Activated T-helper 1 cell treated with anti-CD3 and anti-CD28 coated beads, Interleukin-12 subunit alpha, Interleukin-12 subunit beta, Interleukin-2, Interleukin-4 antibody, amounts not matched to agents 30 ng/mL and 10 ng/mL and 1 ng/mL, durations not matched to agents 14 hours and 24 hours and 36 hours (primary cell): ENCODE measurements at regions not wholly inside any gene's neighbourhood (a gene's known extent, or its start where the extent isn't known, plus 50 kb on each side); places are given as distances from the start of the nearest gene placed in this dataset.

Experiments used
- DNase-seq: peaks from one replicate; pipeline ENCODE4 v3.0.0; 2021; ENCODE audit warnings: low spot score
- H3K27ac Mint-ChIP-seq: one replicate; pipeline ENCODE4 v1.8.0; 2021; ENCODE audit warnings: mild to moderate bottlenecking, mixed read lengths
- H3K27me3 Mint-ChIP-seq: one replicate; pipeline ENCODE4 v1.8.0; 2022; ENCODE audit warnings: mild to moderate bottlenecking, moderate library complexity, mixed read lengths; ENCODE audit not compliant: insufficient read depth
- H3K36me3 Mint-ChIP-seq: one replicate; pipeline ENCODE4 v1.8.0; 2021; ENCODE audit warnings: low read depth, mixed read lengths
- H3K4me1 Mint-ChIP-seq: one replicate; pipeline ENCODE4 v1.8.0; 2021; ENCODE audit warnings: low read depth, mixed read lengths
- H3K4me3 Mint-ChIP-seq: one replicate; pipeline ENCODE4 v1.8.0; 2021; ENCODE audit warnings: mild to moderate bottlenecking, moderate library complexity, mixed read lengths
- H3K9me3 Mint-ChIP-seq: one replicate; pipeline ENCODE4 v1.8.0; 2021; ENCODE audit warnings: mixed read lengths
- intact Hi-C: fragments of 100-400 bp; cut with micrococcal nuclease; formaldehyde crosslinking; loops from one replicate; pipeline ENCODE4 v1.15.1; 2024

DNA sequence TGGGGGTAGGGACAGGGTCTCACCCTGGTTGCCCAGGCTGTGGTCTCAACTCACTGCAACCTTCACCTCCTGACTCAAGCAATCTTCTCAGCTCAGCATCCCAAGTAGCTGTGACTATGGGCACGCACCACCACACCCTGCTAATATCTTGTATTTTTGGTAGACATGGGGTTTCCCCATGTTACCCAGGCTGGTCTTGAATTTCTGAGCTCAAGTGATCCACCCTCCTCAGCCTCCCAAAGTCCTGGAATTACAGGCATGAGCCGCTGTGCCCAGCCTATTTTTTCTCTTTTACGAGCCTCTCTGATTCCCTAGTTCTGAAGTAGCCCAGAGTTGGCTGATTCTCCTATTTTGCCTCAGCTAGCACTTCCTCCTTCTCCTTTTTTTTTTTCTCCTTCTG is 83.6 kb downstream of the ZNF280B start:
- DNase-seq: no peak
- peaks cover 18% of the 10 kb centered on the region for H3K27me3 Mint-ChIP-seq
- no peak overlapping the region for H3K27ac Mint-ChIP-seq
- no peaks in the 10 kb centered on the region for H3K36me3 Mint-ChIP-seq
- H3K4me1 Mint-ChIP-seq: no peaks in the 10 kb centered on the region
- no peak overlapping the region for H3K4me3 Mint-ChIP-seq
- intact Hi-C loops: loop anchor here (5.0 kb wide), 1 partner anchor 68 kb away; no protein-coding TSS in a partner anchor
- H3K9me3 Mint-ChIP-seq: no peaks in the 10 kb centered on the region

GRCh38 chr22:22425356-22425755 is 83.2 kb downstream of the ZNF280B start:
- Mint-ChIP-seq H3K36me3 (no peaks in the 10 kb centered on the region), H3K4me3 (no peak overlapping the region), H3K4me1 (no peaks in the 10 kb centered on the region), H3K27ac (no peak overlapping the region), H3K27me3 (peaks cover 15% of the 10 kb centered on the region), H3K9me3 (no peaks in the 10 kb centered on the region)
- intact Hi-C loops: no loop called here
- DNase-seq: no peak

GRCh38 chr22:22425783-22426624 is 82.5 kb downstream of the ZNF280B start:
- peaks cover 15% of the 10 kb centered on the region for H3K27me3 Mint-ChIP-seq
- DNase-seq: no peak
- intact Hi-C loops: no loop called here
- H3K4me3 Mint-ChIP-seq: no peak overlapping the region
- no peak overlapping the region for H3K27ac Mint-ChIP-seq
- H3K36me3 Mint-ChIP-seq: no peaks in the 10 kb centered on the region
- no peaks in the 10 kb centered on the region for H3K9me3 Mint-ChIP-seq
- no peaks in the 10 kb centered on the region for H3K4me1 Mint-ChIP-seq

DNA sequence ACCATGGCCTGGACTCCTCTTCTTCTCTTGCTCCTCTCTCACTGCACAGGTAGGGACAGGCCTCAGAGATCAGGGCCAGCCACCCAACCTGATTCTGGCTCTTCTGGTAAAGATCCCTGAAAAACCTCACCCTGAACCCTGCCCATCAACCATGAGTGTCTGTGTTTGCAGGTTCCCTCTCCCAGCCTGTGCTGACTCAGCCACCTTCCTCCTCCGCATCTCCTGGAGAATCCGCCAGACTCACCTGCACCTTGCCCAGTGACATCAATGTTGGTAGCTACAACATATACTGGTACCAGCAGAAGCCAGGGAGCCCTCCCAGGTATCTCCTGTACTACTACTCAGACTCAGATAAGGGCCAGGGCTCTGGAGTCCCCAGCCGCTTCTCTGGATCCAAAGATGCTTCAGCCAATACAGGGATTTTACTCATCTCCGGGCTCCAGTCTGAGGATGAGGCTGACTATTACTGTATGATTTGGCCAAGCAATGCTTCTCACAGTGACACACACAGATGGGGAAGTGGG is 80.9 kb downstream of the ZNF280B start:
- Mint-ChIP-seq H3K9me3 (no peaks in the 10 kb centered on the region), H3K36me3 (no peaks in the 10 kb centered on the region), H3K27ac (no peak overlapping the region), H3K4me1 (no peaks in the 10 kb centered on the region), H3K27me3 (peaks cover 15% of the 10 kb centered on the region), H3K4me3 (no peak overlapping the region)
- DNase-seq: no peak
- intact Hi-C loops: no loop called here

- no peaks in the 10 kb centered on the region for H3K9me3 Mint-ChIP-seq
- H3K4me3 Mint-ChIP-seq: no peak overlapping the region
- no peak for DNase-seq
- no peak overlapping the region for H3K27ac Mint-ChIP-seq
- H3K4me1 Mint-ChIP-seq: no peaks in the 10 kb centered on the region
- no peaks in the 10 kb centered on the region for H3K36me3 Mint-ChIP-seq
- peaks cover 20% of the 10 kb centered on the region for H3K27me3 Mint-ChIP-seq
- intact Hi-C loops: no loop called here
Measured at GRCh38 chr22:22428222-22429098, 80.1 kb downstream of the ZNF280B start.

DNA sequence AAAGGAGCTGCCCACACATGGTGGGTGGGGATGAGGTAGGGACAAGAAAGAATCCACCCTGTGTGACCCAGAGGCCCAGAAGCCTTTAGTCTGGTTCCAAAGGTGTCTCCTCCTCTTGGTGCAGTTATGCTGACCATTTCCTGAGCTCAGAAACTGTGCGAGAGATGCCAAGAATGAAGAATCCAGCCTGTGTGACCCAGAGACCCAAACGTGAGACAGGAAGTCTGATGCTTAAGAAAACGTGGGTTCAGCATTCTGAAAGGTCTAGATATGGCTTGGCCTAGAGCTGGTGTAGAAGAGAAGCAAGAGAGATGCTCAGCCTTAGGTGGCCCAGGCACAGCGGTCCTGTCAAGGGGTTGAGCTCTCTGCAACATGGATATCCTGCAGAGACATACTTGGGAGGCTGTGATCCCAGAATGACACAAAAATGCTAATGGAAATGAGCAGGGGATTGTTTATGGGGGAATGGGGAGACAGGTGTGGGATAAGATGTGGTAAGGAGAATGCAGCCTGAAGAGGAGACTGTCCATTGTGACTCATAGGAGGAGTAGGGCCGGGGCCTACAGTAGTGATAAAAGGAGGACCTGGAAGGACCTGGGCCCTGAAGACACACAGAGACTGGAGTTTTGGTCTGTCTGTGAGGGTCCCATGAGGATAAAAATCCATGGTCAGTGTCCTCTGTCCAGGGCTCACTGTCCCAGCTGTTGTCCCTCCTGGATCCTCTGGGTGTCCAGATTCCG is 79.0 kb downstream of the ZNF280B start:
- Mint-ChIP-seq H3K36me3 (no peaks in the 10 kb centered on the region), H3K27me3 (peaks cover 25% of the 10 kb centered on the region), H3K4me1 (no peaks in the 10 kb centered on the region), H3K4me3 (no peak overlapping the region), H3K27ac (no peak overlapping the region), H3K9me3 (no peaks in the 10 kb centered on the region)
- intact Hi-C loops: no loop called here
- DNase-seq: no peak

GRCh38 chr22:22430111-22430820 is 78.3 kb downstream of the ZNF280B start:
- Mint-ChIP-seq H3K27me3 (peaks cover 24% of the 10 kb centered on the region), H3K4me1 (no peaks in the 10 kb centered on the region), H3K27ac (no peak overlapping the region), H3K9me3 (no peaks in the 10 kb centered on the region), H3K36me3 (no peaks in the 10 kb centered on the region), H3K4me3 (no peak overlapping the region)
- intact Hi-C loops: no loop called here
- no peak for DNase-seq

DNA sequence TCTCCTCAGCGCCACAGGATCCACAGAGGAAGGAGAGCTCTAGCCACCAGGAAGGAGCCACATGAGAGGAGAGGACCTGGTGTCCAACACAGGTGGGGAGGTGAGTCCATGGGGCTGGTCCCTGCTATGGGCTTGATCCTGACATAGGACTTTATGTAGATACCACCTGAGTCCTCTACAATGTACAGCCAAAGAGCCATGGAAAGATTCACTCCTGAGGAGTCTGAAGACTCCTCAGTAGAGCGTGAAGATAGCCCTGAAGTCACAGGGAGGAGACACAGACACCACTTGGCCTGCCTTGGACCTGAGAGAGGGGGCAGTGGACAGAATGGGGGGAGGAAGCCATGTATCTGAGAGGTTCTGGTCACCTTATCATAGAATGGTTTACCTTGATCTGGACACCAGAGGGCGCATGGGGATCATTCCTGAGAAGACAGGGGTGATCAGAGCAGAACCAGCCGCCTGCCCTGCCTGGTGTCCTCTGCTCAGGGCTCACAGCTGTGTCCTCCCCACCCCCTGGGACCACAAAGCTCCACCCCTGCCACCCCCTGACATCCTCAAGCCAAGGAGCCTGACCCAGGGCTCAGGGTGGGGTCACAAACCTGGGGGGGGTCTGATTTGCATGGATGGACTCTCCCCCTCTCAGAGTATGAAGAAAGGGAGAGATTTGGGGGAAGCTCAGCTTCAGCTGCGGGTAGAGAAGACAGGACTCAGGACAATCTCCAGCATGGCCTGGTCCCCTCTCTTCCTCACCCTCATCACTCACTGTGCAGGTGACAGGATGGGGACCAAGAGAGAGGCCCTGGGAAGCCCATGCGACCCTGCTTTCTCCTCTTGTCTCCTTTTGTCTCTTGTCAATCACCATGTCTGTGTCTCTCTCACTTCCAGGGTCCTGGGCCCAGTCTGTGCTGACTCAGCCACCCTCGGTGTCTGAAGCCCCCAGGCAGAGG is 77.0 kb downstream of the ZNF280B start:
- no peak overlapping the region for H3K27ac Mint-ChIP-seq
- H3K36me3 Mint-ChIP-seq: no peaks in the 10 kb centered on the region
- H3K4me1 Mint-ChIP-seq: no peaks in the 10 kb centered on the region
- no peaks in the 10 kb centered on the region for H3K9me3 Mint-ChIP-seq
- peak; percentile 31 for DNase-seq
- intact Hi-C loops: no loop called here
- H3K4me3 Mint-ChIP-seq: no peak overlapping the region
- H3K27me3 Mint-ChIP-seq: peaks cover 21% of the 10 kb centered on the region

- Mint-ChIP-seq H3K4me1 (no peaks in the 10 kb centered on the region), H3K27me3 (peaks cover 26% of the 10 kb centered on the region), H3K27ac (no peak overlapping the region), H3K9me3 (no peaks in the 10 kb centered on the region), H3K36me3 (no peaks in the 10 kb centered on the region), H3K4me3 (no peak overlapping the region)
- DNase-seq: no peak
- intact Hi-C loops: no loop called here
Measured at GRCh38 chr22:22432479-22432878, 76.1 kb downstream of the ZNF280B start.

- Mint-ChIP-seq H3K4me1 (no peaks in the 10 kb centered on the region), H3K27ac (no peak overlapping the region), H3K4me3 (no peak overlapping the region), H3K9me3 (no peaks in the 10 kb centered on the region), H3K27me3 (peaks cover 25% of the 10 kb centered on the region), H3K36me3 (no peaks in the 10 kb centered on the region)
- intact Hi-C loops: no loop called here
- DNase-seq: no peak
Measured at GRCh38 chr22:22432937-22433336, 75.6 kb downstream of the ZNF280B start.

DNA sequence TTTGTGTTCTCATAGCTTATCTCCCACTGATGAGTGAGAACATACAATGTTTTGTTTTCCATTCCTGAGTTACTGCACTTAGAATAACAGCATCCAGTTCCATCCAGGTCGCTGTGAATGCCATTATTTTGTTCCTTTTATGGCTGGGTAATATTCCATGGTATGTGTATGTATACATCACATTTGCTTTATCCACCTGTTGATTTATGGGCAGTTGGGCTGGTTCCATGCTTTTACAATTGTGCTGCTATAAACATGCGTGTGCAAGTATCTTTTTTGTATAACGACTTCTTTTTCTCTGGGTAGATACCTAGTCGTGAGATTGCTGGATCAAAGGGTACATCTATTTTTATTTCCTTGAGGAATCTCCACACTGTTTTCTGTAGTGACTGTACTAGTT is 74.8 kb downstream of the ZNF280B start:
- Mint-ChIP-seq H3K27me3 (peaks cover 28% of the 10 kb centered on the region), H3K9me3 (no peaks in the 10 kb centered on the region), H3K4me3 (no peak overlapping the region), H3K27ac (no peak overlapping the region), H3K36me3 (no peaks in the 10 kb centered on the region), H3K4me1 (no peaks in the 10 kb centered on the region)
- intact Hi-C loops: no loop called here
- no peak for DNase-seq
